ENCODE measurements at regions not wholly inside any gene's neighbourhood (a gene's known extent, or its start where the extent isn't known, plus 50 kb on each side); places are given as distances from the start of the nearest gene placed in this dataset.
A peak's percentile ranks its signal among the peaks of the same experiment; 100 is the strongest.

- Histone ChIP-seq H3K27ac (ENCODE audit: extremely low read depth, low read depth, low read length) (no peak overlapping the region), H3K27me3 (ENCODE audit: control insufficient read depth in 2 of 2, insufficient read depth in 2 of 2, low read length in 2 of 2) (no peaks in the 10 kb centered on the region), H3K4me2 (ENCODE audit: insufficient read depth, low read length) (no peak overlapping the region), H2AFZ (ENCODE audit: low read depth, low read length) (no peak overlapping the region), H3K9me3 (replicated peaks; ENCODE audit: control insufficient read depth, insufficient read depth, low read depth, low read length) (no peaks in the 10 kb centered on the region), H3K79me2 (ENCODE audit: control insufficient read depth, insufficient read depth, low read length) (no peaks in the 10 kb centered on the region), H3K9me1 (ENCODE audit: control insufficient read depth, insufficient read depth, low read length) (no peaks in the 10 kb centered on the region), H3K4me3 (no peak overlapping the region), H4K20me1 (replicated peaks; ENCODE audit: control insufficient read depth, insufficient read depth, low read length) (no peaks in the 10 kb centered on the region), H3K36me3 (ENCODE audit: control insufficient read depth, insufficient read depth, low read length) (no peaks in the 10 kb centered on the region), H3K4me1 (replicated peaks in 1 of 2; ENCODE audit: control insufficient read depth in 2 of 2, insufficient read depth in 2 of 2, low read length in 2 of 2) (no peaks in the 10 kb centered on the region), H3K9ac (ENCODE audit: insufficient read depth in 1 of 2, low read depth in 2 of 2, low read length in 2 of 2) (no peak overlapping the region)
- DNase-seq (ENCODE audit: extremely low read depth in 1 of 4, low spot score in 3 of 4), result no peak
- POLR2A ChIA-PET, result no interaction called here
- no peak for ATAC-seq
- in situ Hi-C loops (cut with MboI) (no loop called here), intact Hi-C loops (cut with micrococcal nuclease) (no loop called here)
- TF ChIP-seq RFX1 (IDR thresholded peaks at IDR 0.05) (no peak), ZNF316 (IDR thresholded peaks at IDR 0.05) (peak; percentile 33), ZC3H4 (CRISPR knock-in tag; IDR thresholded peaks at IDR 0.05; ENCODE audit: borderline replicate concordance) (no peak), NFE2 (IDR thresholded peaks at IDR 0.05; ENCODE audit: low read depth) (peak; percentile 10; the same call in 1 of the 2 replicates), MAFG (tag; conservative IDR thresholded peaks at IDR 0.05) (peak; percentile 83), BCL6 (CRISPR knock-in tag; IDR thresholded peaks at IDR 0.05) (no peak), HMG20B (CRISPR knock-in tag; IDR thresholded peaks at IDR 0.05) (no peak), NFE2L1 (tag; IDR thresholded peaks at IDR 0.05; ENCODE audit: borderline replicate concordance, low read depth) (peak; percentile 57; the same call in 1 of the 2 replicates), MXD1 (CRISPR knock-in tag; IDR thresholded peaks at IDR 0.05; ENCODE audit: borderline replicate concordance, poor library complexity, severe bottlenecking) (no peak), ZKSCAN3 (CRISPR knock-in tag; IDR thresholded peaks at IDR 0.05) (no peak)
- CTCF ChIA-PET (ENCODE audit: low intra/inter-chr PET ratio), result no interaction called here
- 0% methylated on average over 3 of the region's 3 CpGs for WGBS (ENCODE audit: insufficient coverage, low coverage, missing lambda C conversion rate)
- BruUV-seq (replicated peaks), result no TSS peak
- FAIRE-seq, result no peak
Observed at GRCh38 chr18:56374007-56374655, 264.3 kb downstream of the TXNL1 start.
